Uterus (tissue), 3 donors: ENCODE measurements at regions not wholly inside any gene's neighbourhood (a gene's known extent, or its start where the extent isn't known, plus 50 kb on each side); places are given as distances from the start of the nearest gene placed in this dataset.
"Not testable (repeated sequence)": the region's sequence is repeated elsewhere in the genome, so short reads cannot be mapped to it uniquely, and the experiment has no call there.

Experiments used
- DNase-seq, 2 donors: peaks; one replicate each; pipeline ENCODE4 v3.0.0-alpha.2; 2019 to 2020
- H3K27ac ChIP-seq, 2 donors: fragments of 200-600 bp; sonication (generic); 1 replicate in 1 of 2; 2 replicates in 1 of 2; pipeline ENCODE4 v1.5.1; 2016 to 2018
- H3K27me3 ChIP-seq, 2 donors: fragments of 200-600 bp; sonication (generic); one replicate each; pipeline ENCODE4 v1.5.1; 2018 to 2019; ENCODE audit warnings: control low read depth in 1 of 2
- H3K36me3 ChIP-seq, 2 donors: fragments of 200-600 bp; sonication (generic); one replicate each; pipeline ENCODE4 v1.5.1; 2019; ENCODE audit warnings: control low read depth in 1 of 2
- H3K4me1 ChIP-seq, 2 donors: fragments of 200-600 bp; sonication (generic); one replicate each; pipeline ENCODE4 v1.5.1; 2018 to 2019; ENCODE audit warnings: control low read depth in 1 of 2
- H3K4me3 ChIP-seq, 2 donors: fragments of 200-600 bp; sonication (generic); 1 replicate in 1 of 2; 2 replicates in 1 of 2; pipeline ENCODE4 v1.5.1; 2018 to 2019; ENCODE audit warnings: mild to moderate bottlenecking in 1 of 2
- H3K9me3 ChIP-seq, 2 donors: fragments of 200-600 bp; sonication (generic); one replicate each; pipeline ENCODE4 v1.5.1; 2019; ENCODE audit warnings: control low read depth in 1 of 2
- POLR2A ChIP-seq, 2 donors: fragments of 450-650 bp; IDR thresholded peaks; one replicate each; pipeline ENCODE4 v1.6.1; 2016; ENCODE audit warnings: antibody characterized with exemption in 2 of 2, mild to moderate bottlenecking in 1 of 2, moderate library complexity in 1 of 2
- intact Hi-C: fragments of 100-400 bp; cut with DNase I; formaldehyde crosslinking; loops from one replicate; pipeline ENCODE4 v1.15.1; 2023; ENCODE audit warnings: low total_unique reads
- TF ChIP-seq, protein P1 (sequence below), 4 experiments: fragments of 200-600 bp in 2 of 4; fragments of 450-650 bp in 2 of 4; sonication (generic) in 2 of 4; IDR thresholded peaks; one replicate each; pipeline ENCODE4 v1.5.1; 2016 to 2019; ENCODE audit warnings: antibody characterized with exemption in 4 of 4, mild to moderate bottlenecking in 2 of 4, moderate library complexity in 1 of 4
- donor health status: DM: yes; HTN: yes; CAD: no.

DNA sequence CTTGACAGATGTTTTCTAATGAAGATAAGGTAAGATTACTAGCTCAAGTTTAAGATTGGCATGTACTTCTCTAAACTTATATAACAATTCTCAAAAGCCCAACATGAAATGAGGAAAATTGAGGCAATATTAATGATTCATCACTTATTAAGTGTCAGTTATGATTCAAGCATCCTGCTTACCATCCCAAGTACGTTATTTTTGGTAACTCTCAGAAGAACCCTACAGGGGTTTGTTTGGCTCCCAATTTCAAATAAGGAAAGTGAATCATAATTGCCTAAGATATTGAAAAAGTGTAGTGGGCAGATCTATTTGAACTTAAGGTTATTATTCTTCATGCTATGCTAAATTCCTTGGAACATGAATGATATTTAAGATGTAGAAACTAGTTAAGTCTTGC is 387.9 kb upstream of the TENM3 start:
- Histone ChIP-seq H3K27me3 (no peaks in the 10 kb centered on the region), H3K4me1 (no peaks in the 10 kb centered on the region), H3K36me3 (no peaks in the 10 kb centered on the region), H3K27ac (no peak overlapping the region), H3K9me3 (no peaks in the 10 kb centered on the region), H3K4me3 (no peak overlapping the region)
- DNase-seq = no peak
- intact Hi-C loops = no loop called here
- TF ChIP-seq, protein P1, sequence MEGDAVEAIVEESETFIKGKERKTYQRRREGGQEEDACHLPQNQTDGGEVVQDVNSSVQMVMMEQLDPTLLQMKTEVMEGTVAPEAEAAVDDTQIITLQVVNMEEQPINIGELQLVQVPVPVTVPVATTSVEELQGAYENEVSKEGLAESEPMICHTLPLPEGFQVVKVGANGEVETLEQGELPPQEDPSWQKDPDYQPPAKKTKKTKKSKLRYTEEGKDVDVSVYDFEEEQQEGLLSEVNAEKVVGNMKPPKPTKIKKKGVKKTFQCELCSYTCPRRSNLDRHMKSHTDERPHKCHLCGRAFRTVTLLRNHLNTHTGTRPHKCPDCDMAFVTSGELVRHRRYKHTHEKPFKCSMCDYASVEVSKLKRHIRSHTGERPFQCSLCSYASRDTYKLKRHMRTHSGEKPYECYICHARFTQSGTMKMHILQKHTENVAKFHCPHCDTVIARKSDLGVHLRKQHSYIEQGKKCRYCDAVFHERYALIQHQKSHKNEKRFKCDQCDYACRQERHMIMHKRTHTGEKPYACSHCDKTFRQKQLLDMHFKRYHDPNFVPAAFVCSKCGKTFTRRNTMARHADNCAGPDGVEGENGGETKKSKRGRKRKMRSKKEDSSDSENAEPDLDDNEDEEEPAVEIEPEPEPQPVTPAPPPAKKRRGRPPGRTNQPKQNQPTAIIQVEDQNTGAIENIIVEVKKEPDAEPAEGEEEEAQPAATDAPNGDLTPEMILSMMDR (IDR thresholded peaks at IDR 0.05) = no peak
- no peak for TF ChIP-seq POLR2A (IDR thresholded peaks at IDR 0.05)

DNA sequence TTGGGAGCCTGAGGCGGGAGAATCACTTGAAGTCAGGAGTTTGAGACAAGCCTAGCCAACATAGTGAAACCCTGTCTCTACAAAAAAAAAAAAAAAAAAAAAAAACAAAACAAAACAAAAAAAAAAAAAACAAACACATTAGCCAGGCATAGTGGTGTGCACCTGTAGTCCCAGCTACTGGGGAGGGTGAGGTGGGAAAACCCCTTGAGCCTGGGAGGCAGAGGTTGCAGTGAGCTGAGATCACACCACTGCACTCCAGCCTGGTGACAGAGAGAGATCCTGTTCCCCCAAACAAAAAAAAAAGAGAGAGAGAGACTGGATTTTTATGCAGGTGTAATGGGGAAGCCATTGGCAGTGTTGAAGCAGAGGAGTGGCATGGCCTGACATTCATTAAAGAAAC is 385.7 kb upstream of the TENM3 start:
- H3K36me3 ChIP-seq, H3K9me3 ChIP-seq, H3K4me1 ChIP-seq, intact Hi-C loops, H3K27ac ChIP-seq, DNase-seq, H3K27me3 ChIP-seq, H3K4me3 ChIP-seq: not testable (repeated sequence)

- TF ChIP-seq, protein P1 (IDR thresholded peaks at IDR 0.05) = no peak
- no peak for TF ChIP-seq POLR2A (IDR thresholded peaks at IDR 0.05)
- H3K4me3 ChIP-seq = no peak overlapping the region
These were observed 384.5 kb upstream of the TENM3 start for GRCh38 chr4:181858741-181859140.

GRCh38 chr4:181859439-181859838 is 383.8 kb upstream of the TENM3 start:
- no peaks in the 10 kb centered on the region for H3K4me1 ChIP-seq
- intact Hi-C loops = no loop called here

More at GRCh38 chr4:181858741-181859140, 384.5 kb upstream of the TENM3 start:
- Histone ChIP-seq H3K27me3 (no peaks in the 10 kb centered on the region), H3K4me1 (no peaks in the 10 kb centered on the region), H3K27ac (no peak overlapping the region), H3K36me3 (no peaks in the 10 kb centered on the region), H3K9me3 (no peaks in the 10 kb centered on the region)
- intact Hi-C loops = no loop called here
- no peak for DNase-seq

GRCh38 chr4:181860157-181860556 is 383.0 kb upstream of the TENM3 start:
- H3K27ac ChIP-seq = no peak overlapping the region

More at GRCh38 chr4:181859439-181859838, 383.8 kb upstream of the TENM3 start:
- no peaks in the 10 kb centered on the region for H3K27me3 ChIP-seq
- no peak for DNase-seq
- no peak overlapping the region for H3K27ac ChIP-seq
- no peak for TF ChIP-seq POLR2A (IDR thresholded peaks at IDR 0.05)
- TF ChIP-seq, protein P1 (IDR thresholded peaks at IDR 0.05) = no peak
- no peak overlapping the region for H3K4me3 ChIP-seq
- H3K9me3 ChIP-seq = no peaks in the 10 kb centered on the region
- H3K36me3 ChIP-seq = no peaks in the 10 kb centered on the region

More at GRCh38 chr4:181860157-181860556, 383.0 kb upstream of the TENM3 start:
- Histone ChIP-seq H3K4me3 (no peak overlapping the region), H3K27me3 (no peaks in the 10 kb centered on the region), H3K36me3 (no peaks in the 10 kb centered on the region), H3K4me1 (no peaks in the 10 kb centered on the region), H3K9me3 (no peaks in the 10 kb centered on the region)
- no peak for DNase-seq
- intact Hi-C loops = no loop called here
- TF ChIP-seq, protein P1 (IDR thresholded peaks at IDR 0.05) = no peak
- no peak for TF ChIP-seq POLR2A (IDR thresholded peaks at IDR 0.05)
